ENCODE measurements at regions not wholly inside any gene's neighbourhood (a gene's known extent, or its start where the extent isn't known, plus 50 kb on each side); places are given as distances from the start of the nearest gene placed in this dataset.
"Not testable (repeated sequence)": the region's sequence is repeated elsewhere in the genome, so short reads cannot be mapped to it uniquely, and the experiment has no call there.

DNA sequence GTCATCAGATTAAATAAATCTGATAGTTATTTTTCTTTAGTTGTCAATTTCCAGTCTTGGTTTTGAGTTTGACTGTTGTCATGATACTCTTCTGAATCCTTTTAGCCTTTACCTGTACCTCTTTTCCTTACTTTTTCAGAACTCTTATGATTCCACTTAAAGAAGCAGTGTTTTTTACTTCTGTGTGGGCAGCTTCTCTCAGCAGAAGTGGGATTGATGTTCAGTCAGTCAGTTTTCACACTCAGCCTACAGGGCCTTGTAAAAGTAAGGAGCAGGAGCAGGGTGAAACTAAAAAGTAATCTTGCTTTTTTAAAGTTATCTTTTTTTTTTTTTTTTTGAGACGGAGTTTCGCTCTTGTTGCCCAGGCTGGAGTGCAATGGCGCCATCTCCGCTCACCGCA, 75.1 kb downstream of the HAUS1 start:
- DNase-seq (ENCODE audit: low read depth) = no peak
- TF ChIP-seq, protein P1, sequence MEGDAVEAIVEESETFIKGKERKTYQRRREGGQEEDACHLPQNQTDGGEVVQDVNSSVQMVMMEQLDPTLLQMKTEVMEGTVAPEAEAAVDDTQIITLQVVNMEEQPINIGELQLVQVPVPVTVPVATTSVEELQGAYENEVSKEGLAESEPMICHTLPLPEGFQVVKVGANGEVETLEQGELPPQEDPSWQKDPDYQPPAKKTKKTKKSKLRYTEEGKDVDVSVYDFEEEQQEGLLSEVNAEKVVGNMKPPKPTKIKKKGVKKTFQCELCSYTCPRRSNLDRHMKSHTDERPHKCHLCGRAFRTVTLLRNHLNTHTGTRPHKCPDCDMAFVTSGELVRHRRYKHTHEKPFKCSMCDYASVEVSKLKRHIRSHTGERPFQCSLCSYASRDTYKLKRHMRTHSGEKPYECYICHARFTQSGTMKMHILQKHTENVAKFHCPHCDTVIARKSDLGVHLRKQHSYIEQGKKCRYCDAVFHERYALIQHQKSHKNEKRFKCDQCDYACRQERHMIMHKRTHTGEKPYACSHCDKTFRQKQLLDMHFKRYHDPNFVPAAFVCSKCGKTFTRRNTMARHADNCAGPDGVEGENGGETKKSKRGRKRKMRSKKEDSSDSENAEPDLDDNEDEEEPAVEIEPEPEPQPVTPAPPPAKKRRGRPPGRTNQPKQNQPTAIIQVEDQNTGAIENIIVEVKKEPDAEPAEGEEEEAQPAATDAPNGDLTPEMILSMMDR (conservative IDR thresholded peaks at IDR 0.05; ENCODE audit: control insufficient read depth, insufficient read depth, low read depth, low read length) = no peak
- H3K4me3 ChIP-seq (ENCODE audit: control insufficient read depth, low read depth, low read length) = no peak overlapping the region

DNA sequence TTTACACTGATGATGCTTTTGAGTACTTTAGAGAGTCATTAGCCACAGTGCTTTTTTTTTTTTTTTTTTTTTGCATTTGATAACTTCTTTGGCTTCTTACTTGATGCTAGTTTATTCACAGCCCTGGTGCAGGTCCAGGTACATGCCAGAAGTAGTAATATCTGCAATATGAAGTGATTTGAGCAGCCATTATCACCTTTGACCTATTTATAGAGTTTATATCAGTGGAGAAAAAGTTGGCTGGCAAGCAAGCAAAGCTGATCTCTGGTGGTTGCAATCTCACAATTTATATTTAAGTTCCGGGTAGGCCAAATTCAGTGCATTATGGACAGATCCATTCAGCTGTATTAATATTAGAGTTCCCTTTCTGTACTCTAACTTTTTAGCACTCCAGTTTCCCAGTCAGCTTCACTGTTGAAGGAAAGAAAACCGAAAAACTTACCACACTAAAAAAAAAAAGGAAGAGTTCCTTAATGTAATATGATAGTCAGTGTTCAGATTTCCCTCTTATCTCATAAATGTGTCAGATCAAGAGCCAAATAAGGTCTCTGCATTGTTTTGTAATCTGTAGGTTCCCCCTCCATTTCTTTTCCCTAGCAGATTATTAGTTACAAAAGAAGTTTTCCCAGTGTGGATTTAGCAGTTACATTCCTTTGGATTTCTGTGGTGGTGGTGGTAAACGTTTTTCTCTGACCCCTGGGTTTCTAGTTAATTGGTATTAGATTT, 78.6 kb downstream of the HAUS1 start:
- no peak overlapping the region for H3K4me3 ChIP-seq (ENCODE audit: control insufficient read depth, low read depth, low read length)
- TF ChIP-seq, protein P1 (conservative IDR thresholded peaks at IDR 0.05; ENCODE audit: control insufficient read depth, insufficient read depth, low read depth, low read length) = no peak
- DNase-seq (ENCODE audit: low read depth) = no peak

DNA sequence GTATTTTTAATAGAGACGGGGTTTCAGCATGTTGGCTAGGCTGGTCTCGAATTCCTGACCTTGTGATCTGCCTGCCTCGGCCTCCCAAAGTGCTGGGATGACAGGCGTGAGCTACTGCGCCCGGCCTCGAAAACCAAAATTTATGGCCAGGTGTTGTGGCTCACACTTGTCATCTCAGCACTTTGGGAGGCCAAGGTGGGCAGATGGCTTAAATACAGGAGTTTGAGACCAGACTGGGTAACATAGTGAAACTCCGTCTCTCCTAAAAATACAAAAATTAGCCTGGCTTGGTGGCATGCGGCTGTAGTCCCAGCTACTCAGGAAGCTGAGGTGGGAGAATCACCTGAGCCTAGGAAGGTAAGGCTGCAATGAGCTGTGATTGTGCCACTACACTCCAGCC, 80.1 kb downstream of the HAUS1 start:
- not testable (repeated sequence) for H3K4me3 ChIP-seq (ENCODE audit: control insufficient read depth, low read depth, low read length); DNase-seq (ENCODE audit: low read depth)

DNA sequence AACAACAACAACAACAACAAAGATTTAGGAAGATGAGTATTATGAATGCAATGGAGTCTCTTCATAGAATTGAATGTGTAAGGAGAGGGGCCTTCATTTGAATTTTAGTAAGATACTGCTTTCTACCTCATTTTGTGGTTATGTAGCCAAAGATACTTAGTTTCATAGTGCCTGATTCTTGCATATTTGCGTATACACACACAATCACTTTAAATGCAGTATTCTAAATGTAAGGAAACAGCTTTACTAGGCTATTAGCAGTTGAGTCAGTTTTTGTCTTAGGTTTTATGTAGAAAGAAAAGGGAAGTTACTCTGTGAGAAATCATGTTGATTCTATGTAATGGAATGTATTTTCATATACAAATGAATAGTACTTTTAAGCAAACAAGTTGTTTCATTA, 80.5 kb downstream of the HAUS1 start:
- TF ChIP-seq, protein P1 (conservative IDR thresholded peaks at IDR 0.05; ENCODE audit: control insufficient read depth, insufficient read depth, low read depth, low read length) = no peak
- no peak overlapping the region for H3K4me3 ChIP-seq (ENCODE audit: control insufficient read depth, low read depth, low read length)
- no peak for DNase-seq (ENCODE audit: low read depth)

DNA sequence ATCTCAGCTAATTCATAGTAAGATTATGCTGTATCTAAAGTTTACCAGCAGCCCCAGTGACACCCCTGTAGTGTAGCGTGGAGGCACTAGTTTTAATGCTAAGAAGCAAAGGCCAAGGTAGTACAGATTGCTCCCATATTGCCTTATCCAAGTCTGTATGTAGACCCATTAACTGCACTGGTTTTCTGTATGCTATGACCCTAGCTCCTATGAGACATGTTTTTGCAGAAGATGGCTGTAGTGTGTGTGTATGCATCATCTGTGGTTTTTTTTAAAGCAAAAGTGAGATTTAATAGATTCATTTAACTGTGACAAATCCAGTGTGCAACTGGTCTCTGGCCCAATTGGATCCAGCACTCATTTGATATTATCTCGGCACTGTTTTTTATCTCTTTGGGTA, 86.5 kb downstream of the HAUS1 start:
- DNase-seq (ENCODE audit: low read depth) = peak; percentile 22
- TF ChIP-seq, protein P1 (conservative IDR thresholded peaks at IDR 0.05; ENCODE audit: control insufficient read depth, insufficient read depth, low read depth, low read length) = no peak
- H3K4me3 ChIP-seq (ENCODE audit: control insufficient read depth, low read depth, low read length) = no peak overlapping the region

DNA sequence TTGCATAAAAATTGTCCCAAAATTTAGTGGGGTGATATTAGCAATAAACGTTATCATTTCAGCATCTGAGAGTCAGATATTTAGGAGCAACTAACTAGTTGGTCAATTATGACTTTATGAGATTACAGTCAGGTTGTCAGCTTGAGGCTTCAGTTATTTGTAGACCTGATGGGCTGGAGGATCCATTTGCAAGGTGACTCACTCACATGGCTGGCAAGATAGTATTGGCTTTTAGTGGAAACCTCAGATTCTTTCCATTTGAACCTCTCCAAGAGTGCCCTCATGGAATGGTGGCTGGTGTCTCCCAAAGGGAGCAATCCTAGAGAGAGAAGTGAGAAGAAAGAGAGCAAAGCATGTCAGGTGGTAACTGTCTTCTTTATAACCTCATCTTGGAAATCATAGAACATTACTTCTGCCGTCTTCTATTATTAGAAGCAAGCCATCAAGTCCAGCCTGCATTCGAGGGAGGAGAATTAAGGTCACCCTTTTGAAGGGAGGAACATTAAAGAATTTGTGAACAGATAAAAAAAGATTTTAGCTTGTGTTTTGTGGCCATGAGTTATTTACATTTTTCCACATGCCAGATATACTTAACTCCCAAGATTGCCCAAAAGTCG, 92.5 kb downstream of the HAUS1 start:
- DNase-seq (ENCODE audit: low read depth) = no peak
- no peak overlapping the region for H3K4me3 ChIP-seq (ENCODE audit: control insufficient read depth, low read depth, low read length)
- TF ChIP-seq, protein P1 (conservative IDR thresholded peaks at IDR 0.05; ENCODE audit: control insufficient read depth, insufficient read depth, low read depth, low read length) = no peak

DNA sequence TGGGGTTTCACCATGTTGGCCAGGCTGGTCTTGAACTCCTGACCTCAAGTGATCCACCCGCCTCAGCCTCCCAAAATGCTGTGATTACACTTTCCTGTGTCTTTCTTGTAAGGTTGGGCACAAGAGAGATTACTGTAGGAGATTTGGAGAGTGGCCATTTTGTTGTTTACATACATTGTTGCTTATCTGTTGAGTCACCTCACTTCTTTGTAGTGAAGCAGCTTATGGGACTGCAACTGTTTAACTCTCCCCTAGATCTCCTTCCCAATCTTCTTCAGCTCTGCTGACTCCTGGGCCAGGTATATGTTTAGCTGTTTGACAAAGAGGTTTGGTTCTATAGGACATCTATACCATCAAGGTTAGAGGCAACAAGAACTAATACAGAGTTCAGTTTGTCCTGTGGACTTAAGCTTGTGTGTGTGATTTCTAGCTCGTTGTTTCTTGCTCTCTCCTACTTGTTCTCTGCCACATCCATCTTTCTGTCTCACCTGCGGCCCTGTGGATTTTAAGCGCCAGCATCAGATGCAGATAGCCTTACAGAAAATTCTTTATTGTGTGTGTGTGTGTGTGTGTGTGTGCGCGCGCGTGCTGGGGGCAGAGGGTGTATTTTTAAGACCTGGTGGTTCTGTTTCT, 95.4 kb downstream of the HAUS1 start:
- no peak overlapping the region for H3K4me3 ChIP-seq (ENCODE audit: control insufficient read depth, low read depth, low read length)
- DNase-seq (ENCODE audit: low read depth) = peak; percentile 54
- TF ChIP-seq, protein P1 (conservative IDR thresholded peaks at IDR 0.05; ENCODE audit: control insufficient read depth, insufficient read depth, low read depth, low read length) = no peak

DNA sequence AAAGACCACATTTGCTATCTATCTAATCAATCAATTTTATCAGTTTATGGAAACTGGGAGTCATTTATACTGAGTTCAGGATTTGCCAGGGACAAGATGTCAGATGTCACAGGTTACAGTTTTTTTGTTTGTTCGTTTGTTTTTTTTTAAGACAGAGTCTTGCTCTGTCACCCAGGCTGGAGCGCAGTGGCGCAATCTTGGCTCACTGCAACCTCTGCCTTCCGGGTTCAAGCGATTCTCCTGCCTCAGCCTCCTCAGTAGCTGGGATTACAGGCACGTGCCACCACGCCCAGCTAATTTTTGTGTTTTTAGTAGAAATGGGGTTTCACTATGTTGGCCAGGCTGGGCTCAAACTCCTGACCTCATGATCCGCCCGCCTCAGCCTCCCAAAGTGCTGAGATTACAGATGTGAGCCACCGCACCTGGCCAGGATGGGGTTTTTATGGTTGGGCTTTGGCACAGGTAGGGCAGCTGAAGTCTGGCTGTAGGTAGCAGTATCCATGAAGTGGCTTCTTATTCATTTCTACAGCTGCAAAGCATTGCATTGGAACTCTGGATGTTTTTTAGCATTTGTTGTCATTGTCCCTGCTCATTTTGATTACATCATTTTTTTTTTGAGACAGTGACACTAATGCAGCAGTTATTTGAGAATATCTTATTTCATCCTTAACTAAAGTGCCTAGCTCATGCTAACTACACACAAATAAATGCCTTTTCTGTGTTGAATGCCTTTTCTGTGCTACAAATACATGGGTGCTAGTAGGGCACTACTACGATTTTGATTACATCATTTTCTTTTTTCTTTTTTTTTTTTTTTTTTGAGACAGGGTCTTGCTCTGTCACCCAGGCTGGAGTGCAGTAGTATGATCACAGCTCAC, 96.2 kb downstream of the HAUS1 start:
- H3K4me3 ChIP-seq (ENCODE audit: control insufficient read depth, low read depth, low read length); DNase-seq (ENCODE audit: low read depth): not testable (repeated sequence)
